H9 (cell line): ENCODE measurements at regions not wholly inside any gene's neighbourhood (a gene's known extent, or its start where the extent isn't known, plus 50 kb on each side); places are given as distances from the start of the nearest gene placed in this dataset.

Experiments used
- DNase-seq: peaks from one replicate; pipeline ENCODE4 v3.0.0-alpha.2; 2017
- H2AFZ ChIP-seq: one replicate; pipeline ENCODE4 v1.6.1; 2013; ENCODE audit warnings: mild to moderate bottlenecking, low read length, control low read depth, moderate library complexity
- H2AK5ac ChIP-seq: 2 replicates; pipeline ENCODE4 v1.6.1; 2013; ENCODE audit warnings: low read length, control low read depth, mixed read lengths; ENCODE audit not compliant: insufficient read length
- H2BK120ac ChIP-seq: one replicate; pipeline ENCODE4 v1.6.1; 2013; ENCODE audit warnings: low read depth, mild to moderate bottlenecking, low read length, control low read depth, inconsistent platforms; ENCODE audit not compliant: poor library complexity, severe bottlenecking
- H2BK12ac ChIP-seq: 2 replicates; pipeline ENCODE4 v1.6.1; 2013; ENCODE audit warnings: low read length, control low read depth, mixed read lengths, low read depth; ENCODE audit not compliant: insufficient read length
- H2BK15ac ChIP-seq: 2 replicates; pipeline ENCODE4 v1.6.1; 2013; ENCODE audit warnings: low read depth, low read length, control low read depth
- H2BK20ac ChIP-seq: one replicate; pipeline ENCODE4 v1.6.1; 2013; ENCODE audit warnings: low read depth, mild to moderate bottlenecking, low read length, control low read depth, inconsistent platforms; ENCODE audit not compliant: poor library complexity, severe bottlenecking
- H2BK5ac ChIP-seq: 2 replicates; pipeline ENCODE4 v1.6.1; 2013; ENCODE audit warnings: low read length, control low read depth, mixed read lengths; ENCODE audit not compliant: insufficient read length
- H3K14ac ChIP-seq: 2 replicates; pipeline ENCODE4 v1.6.1; 2013; ENCODE audit warnings: low read length, control low read depth; ENCODE audit not compliant: insufficient read depth
- H3K18ac ChIP-seq: 2 replicates; pipeline ENCODE4 v1.6.1; 2013; ENCODE audit warnings: low read depth, mild to moderate bottlenecking, mixed read lengths, low read length, control low read depth; ENCODE audit not compliant: insufficient read length
- H3K23ac ChIP-seq: 2 replicates; pipeline ENCODE4 v1.6.1; 2013; ENCODE audit warnings: low read length, control low read depth, mixed read lengths, low read depth; ENCODE audit not compliant: insufficient read length
- H3K23me2 ChIP-seq: 2 replicates; pipeline ENCODE4 v1.6.1; 2013; ENCODE audit warnings: low read depth, mild to moderate bottlenecking, mixed read lengths, low read length, control low read depth; ENCODE audit not compliant: insufficient read length, poor library complexity, severe bottlenecking
- H3K27ac ChIP-seq: 2 replicates; pipeline ENCODE4 v1.5.1; 2013; ENCODE audit warnings: low read length, control low read depth, mixed read lengths, low read depth; ENCODE audit not compliant: insufficient read length
- H3K27me3 ChIP-seq: 2 replicates; pipeline ENCODE4 v1.6.1; 2013; ENCODE audit warnings: low read length, control low read depth, inconsistent platforms; ENCODE audit not compliant: insufficient read depth
- H3K4ac ChIP-seq: 2 replicates; pipeline ENCODE4 v1.6.1; 2013; ENCODE audit warnings: low read depth, mild to moderate bottlenecking, control low read depth, inconsistent platforms, low read length, moderate library complexity
- H3K4me1 ChIP-seq: 2 replicates; pipeline ENCODE4 v1.6.1; 2013; ENCODE audit warnings: low read length, control low read depth, inconsistent platforms; ENCODE audit not compliant: insufficient read depth
- H3K4me2 ChIP-seq: 2 replicates; pipeline ENCODE4 v1.6.1; 2013; ENCODE audit warnings: low read length, control low read depth, mixed read lengths; ENCODE audit not compliant: insufficient read length, insufficient read depth
- H3K56ac ChIP-seq: 2 replicates; pipeline ENCODE4 v1.6.1; 2013; ENCODE audit warnings: low read depth, mild to moderate bottlenecking, mixed read lengths, low read length, control low read depth; ENCODE audit not compliant: insufficient read length
- H3K79me1 ChIP-seq: 2 replicates; pipeline ENCODE4 v1.6.1; 2013; ENCODE audit warnings: low read depth, mild to moderate bottlenecking, moderate library complexity, low read length, control low read depth, inconsistent platforms; ENCODE audit not compliant: insufficient read depth, poor library complexity, severe bottlenecking
- H3K79me2 ChIP-seq: 2 replicates; pipeline ENCODE4 v1.6.1; 2013; ENCODE audit warnings: low read length, control low read depth, inconsistent platforms; ENCODE audit not compliant: insufficient read depth
- H3K9ac ChIP-seq: 2 replicates; pipeline ENCODE4 v1.6.1; 2013; ENCODE audit warnings: low read length, control low read depth, mixed read lengths; ENCODE audit not compliant: insufficient read length; ENCODE audit errors: extremely low read depth
- H3K9me3 ChIP-seq: one replicate; pipeline ENCODE4 v1.6.1; 2013; ENCODE audit warnings: low read depth, low read length, inconsistent platforms; ENCODE audit not compliant: control insufficient read depth
- H3T11ph ChIP-seq: one replicate; pipeline ENCODE4 v1.6.1; 2013; ENCODE audit warnings: mild to moderate bottlenecking, low read length, control low read depth, inconsistent platforms
- H4K20me1 ChIP-seq: one replicate; pipeline ENCODE4 v1.6.1; 2013; ENCODE audit not compliant: control insufficient read depth, insufficient read length, insufficient read depth
- H4K5ac ChIP-seq: 2 replicates; pipeline ENCODE4 v1.6.1; 2013; ENCODE audit warnings: low read depth, mild to moderate bottlenecking, mixed read lengths, low read length, control low read depth; ENCODE audit not compliant: insufficient read length
- H4K8ac ChIP-seq: replicated peaks from 2 replicates; pipeline ENCODE4 v1.6.1; 2013; ENCODE audit warnings: low read length, control low read depth, mixed read lengths, low read depth; ENCODE audit not compliant: insufficient read length
- H4K91ac ChIP-seq: 2 replicates; pipeline ENCODE4 v1.6.1; 2013; ENCODE audit warnings: low read depth, mild to moderate bottlenecking, moderate library complexity, mixed read lengths, low read length, control low read depth; ENCODE audit not compliant: insufficient read length
- H3K27ac Mint-ChIP-seq, 3 experiments: 2 replicates in 2 of 3; 3 replicates in 1 of 3; pipeline ENCODE4 v1.8.0; 2020 to 2021; ENCODE audit warnings: mixed read lengths in 3 of 3, mild to moderate bottlenecking in 1 of 3, moderate library complexity in 1 of 3
- H3K27me3 Mint-ChIP-seq: 2 replicates; pipeline ENCODE4 v1.8.0; 2021; ENCODE audit warnings: low read depth, mild to moderate bottlenecking, moderate library complexity, mixed read lengths
- H3K36me3 Mint-ChIP-seq, 3 experiments: 2 replicates in 2 of 3; 3 replicates in 1 of 3; pipeline ENCODE4 v1.8.0; 2020 to 2021; ENCODE audit warnings: low read depth in 3 of 3, mixed read lengths in 3 of 3; ENCODE audit not compliant: insufficient read depth in 1 of 3
- H3K4me1 Mint-ChIP-seq, 2 experiments: 2 replicates each; pipeline ENCODE4 v1.8.0; 2020; ENCODE audit warnings: mixed read lengths in 2 of 2
- H3K4me3 Mint-ChIP-seq, 2 experiments: 2 replicates in 1 of 2; 3 replicates in 1 of 2; pipeline ENCODE4 v1.8.0; 2020 to 2021; ENCODE audit warnings: mild to moderate bottlenecking in 2 of 2, mixed read lengths in 2 of 2, moderate library complexity in 1 of 2
- H3K9me3 Mint-ChIP-seq, 2 experiments: 2 replicates in 1 of 2; 3 replicates in 1 of 2; pipeline ENCODE4 v1.8.0; 2020; ENCODE audit warnings: mild to moderate bottlenecking in 2 of 2, mixed read lengths in 2 of 2, moderate library complexity in 1 of 2
- CTCF ChIP-seq: fragments of 200-600 bp; sonication (generic); conservative IDR thresholded peaks from 3 replicates; pipeline ENCODE4 v1.8.0; 2021; ENCODE audit warnings: antibody characterized with exemption, mild to moderate bottlenecking
- WGBS: extraction: QIAGEN DNeasy Blood & Tissue Kit; methylation state at CpG from one replicate; pipeline ENCODE4 v1.1.7; 2013; ENCODE audit warnings: missing lambda C conversion rate, low lambda C conversion rate, mixed read lengths; ENCODE audit not compliant: insufficient read length; ENCODE audit errors: extremely low coverage; 5-methylcytosine and 5-hydroxymethylcytosine counted together

GRCh38 chr3:182683858-182684257, 109.4 kb upstream of the ATP11B start:
- Histone ChIP-seq H2BK5ac (no peak overlapping the region), H3K9ac (no peak overlapping the region), H3K79me1 (no peaks in the 10 kb centered on the region), H3K9me3 (no peaks in the 10 kb centered on the region), H3K4me1 (no peaks in the 10 kb centered on the region), H3K27me3 (no peaks in the 10 kb centered on the region), H3K4ac (no peak overlapping the region), H2BK120ac (no peak overlapping the region), H2AK5ac (no peak overlapping the region), H2BK15ac (no peak overlapping the region), H2BK20ac (no peak overlapping the region), H2BK12ac (no peak overlapping the region), H4K8ac (no peak overlapping the region), H3K56ac (no peak overlapping the region), H3K14ac (no peak overlapping the region), H3K23ac (no peak overlapping the region), H4K5ac (no peak overlapping the region), H3K18ac (no peak overlapping the region), H3K23me2 (peaks cover 8% of the 10 kb centered on the region), H3K27ac (no peak overlapping the region), H3K4me2 (no peak overlapping the region), H2AFZ (no peak overlapping the region), H4K91ac (no peak overlapping the region), H3T11ph (no peak overlapping the region), H4K20me1 (no peaks in the 10 kb centered on the region), H3K79me2 (no peaks in the 10 kb centered on the region)
- DNase-seq: no peak
- no CpG with 5 or more reads among the region's 1 CpG for WGBS
- Mint-ChIP-seq H3K36me3 (no peaks in the 10 kb centered on the region), H3K4me1 (peaks cover 9 to 10% of the 10 kb centered on the region in 2 experiments), H3K4me3 (no peak overlapping the region), H3K27me3 (no peaks in the 10 kb centered on the region; the same call in 1 of the 2 replicates), H3K27ac (no peak overlapping the region), H3K9me3 (no peaks in the 10 kb centered on the region)
- TF ChIP-seq CTCF: no peak
